K562 (cell line): ENCODE measurements at regions not wholly inside any gene's neighbourhood (a gene's known extent, or its start where the extent isn't known, plus 50 kb on each side); places are given as distances from the start of the nearest gene placed in this dataset. TPM values are rescaled to one million over a fixed set of nuclear protein-coding genes. Genes with fewer than 3 reads are reported as not detected.

Experiments
- small RNA-seq: library from RNA; depleted of rRNA; stranded (forward); fragments of <200 nt; gene quantifications from one replicate; pipeline ENCODE3, GENCODE V24; 2014

Small RNAs in the stretch of these regions (small RNA-seq; reads per million reads assigned to genes)
- gene RF00019, result not detected
